Activated T-cell treated with anti-CD3 and anti-CD28 coated beads, Interleukin-2, amount 50 U/mL, for 72 hours (primary cell): ENCODE measurements at regions not wholly inside any gene's neighbourhood (a gene's known extent, or its start where the extent isn't known, plus 50 kb on each side); places are given as distances from the start of the nearest gene placed in this dataset.
A peak's percentile ranks its signal among the peaks of the same experiment; 100 is the strongest.

ENCODE experiments used
- ATAC-seq, 2 donors: fragments of 150-1000 bp; cut with Tn5 transposase; replicated peaks in 1 of 2; 2 replicates each; pipeline ENCODE4 v1.10.0; 2021; ENCODE audit warnings: moderate library complexity in 2 of 2, mild to moderate bottlenecking in 1 of 2
- DNase-seq, 2 donors: peaks; one replicate each; pipeline ENCODE4 v3.0.0; 2021 to 2022; ENCODE audit warnings: mixed read lengths in 1 of 2
- H3K27ac Mint-ChIP-seq: one replicate; pipeline ENCODE4 v1.8.0; 2022; ENCODE audit warnings: mild to moderate bottlenecking, moderate library complexity, mixed read lengths
- H3K27me3 Mint-ChIP-seq: one replicate; pipeline ENCODE4 v1.8.0; 2022; ENCODE audit warnings: low read depth, mixed read lengths
- H3K36me3 Mint-ChIP-seq, 2 donors: one replicate each; pipeline ENCODE4 v1.8.0; 2022; ENCODE audit warnings: mixed read lengths in 2 of 2, mild to moderate bottlenecking in 1 of 2; ENCODE audit not compliant: insufficient read depth in 2 of 2
- H3K4me1 Mint-ChIP-seq: one replicate; pipeline ENCODE4 v1.8.0; 2022; ENCODE audit warnings: low read depth, mixed read lengths
- H3K4me3 Mint-ChIP-seq, 2 donors: one replicate each; pipeline ENCODE4 v1.8.0; 2022; ENCODE audit warnings: mild to moderate bottlenecking in 2 of 2, mixed read lengths in 2 of 2, moderate library complexity in 2 of 2
- H3K9me3 Mint-ChIP-seq, 2 donors: one replicate each; pipeline ENCODE4 v1.8.0; 2022; ENCODE audit warnings: mixed read lengths in 2 of 2

GRCh38 chr11:103619480-103619879 is 417.0 kb upstream of the DDI1 start:
- Mint-ChIP-seq H3K36me3 (no peaks in the 10 kb centered on the region), H3K4me1 (no peaks in the 10 kb centered on the region), H3K9me3 (no peaks in the 10 kb centered on the region), H3K4me3 (no peak overlapping the region), H3K27me3 (no peaks in the 10 kb centered on the region), H3K27ac (no peak overlapping the region)
- ATAC-seq (no peak), DNase-seq (no peak)

- Mint-ChIP-seq H3K9me3 (no peaks in the 10 kb centered on the region), H3K27me3 (no peaks in the 10 kb centered on the region), H3K36me3 (no peaks in the 10 kb centered on the region), H3K4me1 (no peaks in the 10 kb centered on the region), H3K27ac (no peak overlapping the region), H3K4me3 (no peak overlapping the region)
- ATAC-seq (no peak), DNase-seq (no peak)
Observed at GRCh38 chr11:103619938-103620337, 416.5 kb upstream of the DDI1 start.

GRCh38 chr11:103622296-103622695 is 414.1 kb upstream of the DDI1 start:
- Mint-ChIP-seq H3K4me3 (no peak overlapping the region), H3K36me3 (no peaks in the 10 kb centered on the region), H3K27me3 (no peaks in the 10 kb centered on the region), H3K4me1 (no peaks in the 10 kb centered on the region), H3K9me3 (no peaks in the 10 kb centered on the region), H3K27ac (no peak overlapping the region)
- no peak for ATAC-seq
- DNase-seq: no peak

GRCh38 chr11:103623933-103624332 is 412.5 kb upstream of the DDI1 start:
- no peak for DNase-seq
- H3K36me3 Mint-ChIP-seq: no peaks in the 10 kb centered on the region
- no peak for ATAC-seq
- H3K27ac Mint-ChIP-seq: no peak overlapping the region
- no peaks in the 10 kb centered on the region for H3K4me1 Mint-ChIP-seq
- H3K4me3 Mint-ChIP-seq: no peak overlapping the region
- no peaks in the 10 kb centered on the region for H3K9me3 Mint-ChIP-seq
- H3K27me3 Mint-ChIP-seq: no peaks in the 10 kb centered on the region

GRCh38 chr11:103624708-103625623 is 411.5 kb upstream of the DDI1 start:
- Mint-ChIP-seq H3K36me3 (no peaks in the 10 kb centered on the region), H3K4me3 (no peak overlapping the region), H3K27ac (peak overlapping the region; percentile 23), H3K27me3 (no peaks in the 10 kb centered on the region), H3K9me3 (no peaks in the 10 kb centered on the region), H3K4me1 (no peaks in the 10 kb centered on the region)
- ATAC-seq (no peak), DNase-seq (no peak)

GRCh38 chr11:103625624-103625965 is 410.8 kb upstream of the DDI1 start:
- no peaks in the 10 kb centered on the region for H3K36me3 Mint-ChIP-seq
- no peaks in the 10 kb centered on the region for H3K27me3 Mint-ChIP-seq
- DNase-seq (no peak), ATAC-seq (no peak)
- H3K4me3 Mint-ChIP-seq: no peak overlapping the region
- no peaks in the 10 kb centered on the region for H3K9me3 Mint-ChIP-seq
- H3K4me1 Mint-ChIP-seq: no peaks in the 10 kb centered on the region
- H3K27ac Mint-ChIP-seq: no peak overlapping the region

GRCh38 chr11:103628121-103628520 is 408.3 kb upstream of the DDI1 start:
- Mint-ChIP-seq H3K4me3 (no peak overlapping the region), H3K4me1 (no peaks in the 10 kb centered on the region), H3K27ac (no peak overlapping the region), H3K9me3 (no peaks in the 10 kb centered on the region), H3K27me3 (no peaks in the 10 kb centered on the region), H3K36me3 (no peaks in the 10 kb centered on the region)
- ATAC-seq: no peak
- DNase-seq: no peak

- H3K4me1 Mint-ChIP-seq: no peaks in the 10 kb centered on the region
Observed at GRCh38 chr11:103631841-103632240, 404.6 kb upstream of the DDI1 start.

GRCh38 chr11:103633068-103633788 is 403.2 kb upstream of the DDI1 start:
- Mint-ChIP-seq H3K4me1 (no peaks in the 10 kb centered on the region), H3K36me3 (no peaks in the 10 kb centered on the region), H3K4me3 (no peak overlapping the region), H3K27me3 (no peaks in the 10 kb centered on the region), H3K27ac (no peak overlapping the region), H3K9me3 (no peaks in the 10 kb centered on the region)
- ATAC-seq (no peak), DNase-seq (no peak)

More at GRCh38 chr11:103631841-103632240, 404.6 kb upstream of the DDI1 start:
- DNase-seq (no peak), ATAC-seq (no peak)
- no peaks in the 10 kb centered on the region for H3K27me3 Mint-ChIP-seq
- H3K27ac Mint-ChIP-seq: no peak overlapping the region
- H3K36me3 Mint-ChIP-seq: no peaks in the 10 kb centered on the region
- H3K4me3 Mint-ChIP-seq: no peak overlapping the region
- H3K9me3 Mint-ChIP-seq: no peaks in the 10 kb centered on the region

- Mint-ChIP-seq H3K27ac (no peak overlapping the region), H3K36me3 (no peaks in the 10 kb centered on the region), H3K9me3 (no peaks in the 10 kb centered on the region), H3K4me1 (no peaks in the 10 kb centered on the region), H3K27me3 (no peaks in the 10 kb centered on the region), H3K4me3 (no peak overlapping the region)
- ATAC-seq (no peak), DNase-seq (no peak)
Observed at GRCh38 chr11:103633819-103634590, 402.4 kb upstream of the DDI1 start.

- Mint-ChIP-seq H3K27me3 (peaks cover 13% of the 10 kb centered on the region), H3K9me3 (peaks cover 0 to 2% of the 10 kb centered on the region in 2 donors), H3K4me3 (no peak overlapping the region), H3K4me1 (no peaks in the 10 kb centered on the region), H3K36me3 (peaks cover 0 to 2% of the 10 kb centered on the region in 2 donors), H3K27ac (no peak overlapping the region)
- no peak for DNase-seq
- ATAC-seq: no peak
Observed at GRCh38 chr11:103636232-103636631, 400.2 kb upstream of the DDI1 start.

GRCh38 chr11:103637295-103637694 is 399.1 kb upstream of the DDI1 start:
- no peak overlapping the region for H3K27ac Mint-ChIP-seq
- H3K36me3 Mint-ChIP-seq: peaks cover 0 to 2% of the 10 kb centered on the region in 2 donors
- peaks cover 13% of the 10 kb centered on the region for H3K27me3 Mint-ChIP-seq
- ATAC-seq: no peak
- no peak overlapping the region for H3K4me3 Mint-ChIP-seq
- no peaks in the 10 kb centered on the region for H3K4me1 Mint-ChIP-seq
- no peak for DNase-seq
- peaks cover 0 to 2% of the 10 kb centered on the region in 2 donors for H3K9me3 Mint-ChIP-seq

GRCh38 chr11:103637831-103638230 is 398.6 kb upstream of the DDI1 start:
- Mint-ChIP-seq H3K9me3 (peaks cover 0 to 2% of the 10 kb centered on the region in 2 donors), H3K27me3 (peaks cover 13% of the 10 kb centered on the region), H3K36me3 (peaks cover 0 to 2% of the 10 kb centered on the region in 2 donors), H3K4me1 (no peaks in the 10 kb centered on the region), H3K27ac (no peak overlapping the region), H3K4me3 (no peak overlapping the region)
- no peak for ATAC-seq
- DNase-seq: no peak
